Tibial nerve (tissue), 3 donors: ENCODE measurements at regions not wholly inside any gene's neighbourhood (a gene's known extent, or its start where the extent isn't known, plus 50 kb on each side); places are given as distances from the start of the nearest gene placed in this dataset.

ENCODE experiments used
- CTCF ChIP-seq, 5 experiments: fragments of 200-600 bp in 3 of 5; fragments of 450-650 bp in 2 of 5; sonication (generic) in 3 of 5; IDR thresholded peaks; one replicate each; pipeline ENCODE4 v1.5.1; 2016 to 2019; ENCODE audit warnings: antibody characterized with exemption in 5 of 5, mild to moderate bottlenecking in 3 of 5, moderate library complexity in 2 of 5
- POLR2A ChIP-seq, 2 donors: fragments of 450-650 bp; IDR thresholded peaks; one replicate each; pipeline ENCODE4 v1.6.1; 2017; ENCODE audit warnings: antibody characterized with exemption in 2 of 2, mild to moderate bottlenecking in 2 of 2, moderate library complexity in 2 of 2

GRCh38 chr11:45482331-45482730, 183.1 kb downstream of the CHST1 start:
- no peak for TF ChIP-seq CTCF (IDR thresholded peaks at IDR 0.05)
- no peak for TF ChIP-seq POLR2A (IDR thresholded peaks at IDR 0.05)
